KMS-11 (cell line): ENCODE measurements at regions not wholly inside any gene's neighbourhood (a gene's known extent, or its start where the extent isn't known, plus 50 kb on each side); places are given as distances from the start of the nearest gene placed in this dataset.

ENCODE experiments used
- H2AFZ ChIP-seq: fragments of 200-600 bp; sonication (generic); 2 replicates; pipeline ENCODE4 v1.6.1; 2016; ENCODE audit warnings: antibody characterized with exemption, mixed run types, low read depth
- H3K27ac ChIP-seq: fragments of 200-600 bp; sonication (generic); 2 replicates; pipeline ENCODE4 v1.6.1; 2016; ENCODE audit warnings: mild to moderate bottlenecking, mixed run types
- H3K27me3 ChIP-seq: fragments of 200-600 bp; sonication (generic); 2 replicates; pipeline ENCODE4 v1.6.1; 2017; ENCODE audit warnings: mild to moderate bottlenecking, low read depth, mixed run types, moderate library complexity; ENCODE audit not compliant: insufficient read depth
- H3K36me3 ChIP-seq: fragments of 200-600 bp; sonication (generic); 2 replicates; pipeline ENCODE4 v1.6.1; 2017; ENCODE audit warnings: mild to moderate bottlenecking, mixed run types; ENCODE audit not compliant: insufficient read depth
- H3K4me1 ChIP-seq: fragments of 200-600 bp; sonication (generic); 2 replicates; pipeline ENCODE4 v1.6.1; 2016; ENCODE audit warnings: mild to moderate bottlenecking, low read depth, mixed run types; ENCODE audit not compliant: poor library complexity, severe bottlenecking
- H3K4me2 ChIP-seq: fragments of 200-600 bp; sonication (generic); 2 replicates; pipeline ENCODE4 v1.7.0; 2016; ENCODE audit warnings: mild to moderate bottlenecking, mixed run types
- H3K4me3 ChIP-seq: fragments of 200-600 bp; sonication (generic); IDR thresholded peaks from 2 replicates; pipeline ENCODE4 v1.6.1; 2017; ENCODE audit warnings: low read depth, low read length, mixed read lengths; ENCODE audit not compliant: insufficient read depth
- H3K79me2 ChIP-seq: fragments of 200-600 bp; sonication (generic); 2 replicates; pipeline ENCODE4 v1.6.1; 2016; ENCODE audit warnings: low read depth, mixed run types; ENCODE audit not compliant: insufficient read depth
- H3K9ac ChIP-seq: fragments of 200-600 bp; sonication (generic); 2 replicates; pipeline ENCODE4 v1.6.1; 2016; ENCODE audit warnings: mild to moderate bottlenecking, mixed run types
- H4K20me1 ChIP-seq: fragments of 200-600 bp; sonication (generic); 2 replicates; pipeline ENCODE4 v1.6.1; 2016; ENCODE audit warnings: mild to moderate bottlenecking, mixed run types; ENCODE audit not compliant: insufficient read depth
- CTCF ChIP-seq: fragments of 200-600 bp; sonication (generic); conservative IDR thresholded peaks from 2 replicates; pipeline ENCODE4 v1.6.1; 2017; ENCODE audit warnings: low read depth, mild to moderate bottlenecking, antibody characterized with exemption, low read length, moderate library complexity, mixed read lengths

GRCh38 chr20:50434321-50434652 is 75.9 kb upstream of the PTPN1 start:
- Histone ChIP-seq H3K27me3 (peaks cover 29% of the 10 kb centered on the region), H3K36me3 (no peaks in the 10 kb centered on the region), H3K4me2 (no peak overlapping the region), H3K4me1 (no peaks in the 10 kb centered on the region), H2AFZ (no peak overlapping the region), H4K20me1 (no peaks in the 10 kb centered on the region), H3K27ac (no peak overlapping the region), H3K79me2 (no peaks in the 10 kb centered on the region), H3K4me3 (no peak overlapping the region), H3K9ac (no peak overlapping the region)
- no peak for TF ChIP-seq CTCF

GRCh38 chr20:50434653-50435396 is 75.4 kb upstream of the PTPN1 start:
- peaks cover 29% of the 10 kb centered on the region for H3K27me3 ChIP-seq
- no peaks in the 10 kb centered on the region for H3K4me1 ChIP-seq
- H3K9ac ChIP-seq = no peak overlapping the region
- H3K79me2 ChIP-seq = no peaks in the 10 kb centered on the region
- no peak overlapping the region for H2AFZ ChIP-seq
- no peaks in the 10 kb centered on the region for H3K36me3 ChIP-seq
- H4K20me1 ChIP-seq = no peaks in the 10 kb centered on the region
- no peak overlapping the region for H3K4me2 ChIP-seq
- no peak for TF ChIP-seq CTCF
- no peak overlapping the region for H3K4me3 ChIP-seq
- H3K27ac ChIP-seq = no peak overlapping the region

- H3K4me3 ChIP-seq = no peak overlapping the region
- H3K9ac ChIP-seq = no peak overlapping the region
- H3K4me2 ChIP-seq = no peak overlapping the region
- H3K4me1 ChIP-seq = no peaks in the 10 kb centered on the region
- peaks cover 32% of the 10 kb centered on the region; the same call in 1 of the 2 replicates for H3K27me3 ChIP-seq
- no peaks in the 10 kb centered on the region for H4K20me1 ChIP-seq
- no peak overlapping the region for H2AFZ ChIP-seq
- no peaks in the 10 kb centered on the region for H3K79me2 ChIP-seq
- no peak overlapping the region for H3K27ac ChIP-seq
- TF ChIP-seq CTCF = no peak
- no peaks in the 10 kb centered on the region for H3K36me3 ChIP-seq
Measured at GRCh38 chr20:50435397-50436051, 74.7 kb upstream of the PTPN1 start.

GRCh38 chr20:50436052-50436656 is 74.0 kb upstream of the PTPN1 start:
- Histone ChIP-seq H3K4me1 (no peaks in the 10 kb centered on the region), H3K27ac (no peak overlapping the region)

More at GRCh38 chr20:50436052-50436656, 74.0 kb upstream of the PTPN1 start:
- TF ChIP-seq CTCF = no peak
- Histone ChIP-seq H3K9ac (no peak overlapping the region), H3K36me3 (no peaks in the 10 kb centered on the region), H3K4me2 (no peak overlapping the region), H2AFZ (no peak overlapping the region), H4K20me1 (no peaks in the 10 kb centered on the region), H3K79me2 (no peaks in the 10 kb centered on the region), H3K27me3 (peaks cover 38% of the 10 kb centered on the region; the same call in 1 of the 2 replicates), H3K4me3 (no peak overlapping the region)
